Keratinocyte (primary cell): ENCODE measurements at regions not wholly inside any gene's neighbourhood (a gene's known extent, or its start where the extent isn't known, plus 50 kb on each side); places are given as distances from the start of the nearest gene placed in this dataset.

Experiments used
- CTCF ChIP-seq, 3 experiments: IDR thresholded peaks in 1 of 3; conservative IDR thresholded peaks in 1 of 3; optimal IDR thresholded peaks in 1 of 3; 2 replicates in 2 of 3; 3 replicates in 1 of 3; pipeline versions ENCODE3 to v1.5.1; 2011; ENCODE audit warnings: low read length in 3 of 3, mild to moderate bottlenecking in 3 of 3, moderate library complexity in 2 of 3, control low read depth in 1 of 3, inconsistent platforms in 1 of 3; ENCODE audit not compliant: insufficient read depth in 2 of 3; ENCODE audit errors: extremely low read depth in 1 of 3
- EZH2 ChIP-seq: IDR thresholded peaks from one replicate; pipeline ENCODE4 v1.6.1; 2012; ENCODE audit warnings: inconsistent platforms, mild to moderate bottlenecking, low read length, moderate library complexity

- TF ChIP-seq CTCF (optimal IDR thresholded peaks at IDR 0.05 in 1 of 3, IDR thresholded peaks at IDR 0.05 in 1 of 3, conservative IDR thresholded peaks at IDR 0.05 in 1 of 3; ENCODE audit: extremely low read depth in 1 of 3, insufficient read depth in 2 of 3, low read length in 3 of 3) = no peak
- TF ChIP-seq EZH2 = no peak
Measured at GRCh38 chr9:84490842-84491325, 150.3 kb upstream of the SLC28A3 start.
